GM18508 (cell line): ENCODE measurements at regions not wholly inside any gene's neighbourhood (a gene's known extent, or its start where the extent isn't known, plus 50 kb on each side); places are given as distances from the start of the nearest gene placed in this dataset.

Experiments used
- ATAC-seq: cut with Tn5 transposase; IDR thresholded peaks from one replicate; pipeline ENCODE4 v1.9.1; 2021; ENCODE audit warnings: moderate number of reproducible peaks; ENCODE audit not compliant: insufficient read depth, unreplicated experiment

DNA sequence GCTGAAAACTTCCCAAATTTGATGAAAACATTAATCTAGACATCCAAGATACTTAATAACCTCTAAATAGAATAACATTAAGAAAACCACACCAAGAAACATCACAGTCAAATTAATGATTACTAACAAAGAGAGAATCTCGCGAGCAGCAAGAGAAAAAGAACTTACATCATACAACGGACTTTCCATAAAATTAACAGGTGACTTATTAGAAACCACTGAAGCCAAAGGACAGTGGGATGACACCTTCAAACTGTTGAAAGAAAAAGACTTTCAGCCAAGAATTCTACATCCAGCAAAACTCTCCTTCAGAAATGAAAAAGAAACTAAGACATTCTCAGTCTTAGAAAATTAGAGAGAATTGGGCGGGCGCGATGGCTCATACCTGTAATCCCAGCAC lies 232.0 kb downstream of the SNCA start:
- ATAC-seq = no peak

DNA sequence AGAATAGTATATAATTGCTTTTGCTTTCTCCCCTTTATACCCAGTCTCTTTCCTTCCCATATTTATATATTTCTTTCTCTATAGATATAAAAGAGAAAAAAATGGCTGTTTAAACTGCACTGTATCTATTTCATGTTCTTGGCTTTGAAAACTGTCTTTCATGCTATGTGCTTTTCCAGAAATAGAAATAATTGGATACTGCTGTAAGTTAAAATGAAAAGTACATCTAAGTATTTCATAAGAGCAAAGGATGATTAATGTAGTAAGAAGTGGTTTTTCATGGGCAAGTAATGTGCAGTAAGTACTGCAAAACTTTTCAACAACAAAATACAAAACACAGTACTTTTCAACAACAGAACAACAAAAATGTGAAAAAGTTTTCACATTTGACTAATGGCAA lies 237.9 kb downstream of the SNCA start:
- ATAC-seq = no peak

DNA sequence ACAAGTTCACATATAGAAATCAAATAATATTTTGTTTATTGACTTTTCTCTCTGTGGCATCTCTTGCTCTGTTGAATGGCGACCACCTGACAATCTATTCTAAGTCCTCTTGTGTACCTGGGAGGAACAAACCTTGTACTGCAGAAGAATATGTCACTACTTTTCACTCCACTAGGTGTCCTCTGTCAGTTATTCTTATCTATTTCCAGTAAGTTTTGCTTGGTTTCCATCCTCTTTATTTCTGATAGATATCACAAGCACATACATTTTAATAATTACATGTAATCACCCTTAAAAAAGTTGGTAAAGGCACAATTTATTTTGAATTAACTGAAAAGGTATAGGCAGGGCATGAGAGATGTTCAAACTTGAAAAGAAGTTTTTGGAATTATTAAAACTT lies 238.4 kb downstream of the SNCA start:
- ATAC-seq = no peak

DNA sequence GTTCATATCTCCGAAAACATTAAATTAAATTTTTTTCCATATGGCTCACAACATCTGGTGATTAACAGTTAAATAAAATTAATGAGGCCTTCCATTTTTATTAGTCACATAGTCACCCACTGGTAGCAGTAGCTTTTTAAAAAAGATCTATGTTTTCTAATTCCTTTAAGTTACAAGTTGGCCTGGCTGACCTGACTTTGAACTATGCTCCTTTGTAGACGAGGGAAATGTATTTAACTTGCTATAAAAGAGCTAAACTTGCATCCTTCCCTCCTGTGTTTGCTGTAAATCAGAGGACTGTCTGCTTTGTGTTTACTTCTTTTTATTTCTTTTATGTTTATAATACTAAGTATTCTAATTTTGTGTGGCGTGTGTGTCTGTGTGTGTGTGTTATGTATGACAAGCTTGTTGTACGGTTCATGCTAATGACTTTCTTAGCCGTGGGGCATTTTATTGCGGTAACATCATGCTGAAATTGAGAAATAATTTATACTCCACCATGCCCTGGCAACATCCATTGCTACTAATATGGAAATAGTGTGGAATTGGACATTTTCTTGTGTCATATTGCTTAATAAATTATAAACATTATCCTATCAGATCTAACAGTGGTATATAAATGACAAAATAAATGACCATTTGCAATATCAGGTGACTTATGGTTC lies 241.7 kb downstream of the SNCA start:
- no peak for ATAC-seq

DNA sequence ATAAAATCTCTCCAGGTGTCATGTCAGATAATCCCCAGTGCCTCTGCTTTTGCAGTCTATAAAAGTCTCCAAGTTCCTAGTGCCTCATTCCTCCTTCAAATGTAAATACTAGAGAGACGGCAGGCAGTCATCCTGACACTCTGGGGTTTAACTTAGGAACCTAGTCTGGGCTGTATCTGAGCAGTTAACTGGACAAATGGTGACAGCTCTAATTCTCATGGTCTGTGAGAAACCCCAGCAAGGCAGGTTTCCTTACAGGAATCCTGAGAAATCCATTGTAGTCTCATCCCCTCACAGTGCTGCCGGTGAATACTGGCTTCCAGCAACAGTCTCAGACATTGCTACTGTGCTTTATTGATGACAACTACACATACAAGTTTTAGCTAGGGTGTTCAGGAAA lies 246.8 kb downstream of the SNCA start:
- no peak for ATAC-seq

DNA sequence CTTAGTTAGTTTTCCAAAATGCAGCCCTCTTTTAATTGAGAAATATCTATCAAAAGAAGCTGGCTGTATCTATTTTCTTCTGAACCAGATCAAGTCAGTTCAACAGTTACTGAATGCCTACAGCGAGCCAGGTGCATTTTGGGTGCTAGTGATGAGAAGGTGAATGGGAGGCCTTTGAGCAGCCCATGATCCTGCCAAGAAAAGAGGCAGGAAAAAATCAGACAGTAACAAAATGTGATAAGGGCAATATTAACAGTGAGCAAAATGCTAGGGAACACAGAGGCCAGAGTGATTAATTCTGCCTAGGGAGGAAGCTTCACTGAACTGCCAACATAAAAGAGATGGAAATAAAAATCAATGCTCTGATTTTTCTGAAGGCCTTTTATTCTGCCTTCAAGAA lies 248.5 kb downstream of the SNCA start:
- no peak for ATAC-seq

DNA sequence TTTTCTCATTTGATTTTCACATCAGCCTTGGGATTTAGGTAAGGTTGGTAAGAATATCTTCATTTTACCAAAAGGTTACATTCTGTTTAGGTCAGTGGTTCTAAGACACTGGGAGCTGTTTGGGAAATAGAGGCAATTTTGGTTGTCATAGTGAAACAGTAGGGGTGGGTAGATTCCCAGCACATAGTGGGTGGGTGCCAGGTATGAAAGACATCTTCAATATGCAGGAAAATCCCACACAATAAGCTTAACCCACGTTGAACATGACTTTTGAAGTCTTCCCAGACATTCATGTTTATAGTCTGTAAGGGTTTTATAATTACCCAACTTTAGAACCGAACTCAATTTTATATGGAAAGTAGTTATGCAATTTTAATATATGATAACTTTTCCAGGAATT lies 249.6 kb downstream of the SNCA start:
- no peak for ATAC-seq

DNA sequence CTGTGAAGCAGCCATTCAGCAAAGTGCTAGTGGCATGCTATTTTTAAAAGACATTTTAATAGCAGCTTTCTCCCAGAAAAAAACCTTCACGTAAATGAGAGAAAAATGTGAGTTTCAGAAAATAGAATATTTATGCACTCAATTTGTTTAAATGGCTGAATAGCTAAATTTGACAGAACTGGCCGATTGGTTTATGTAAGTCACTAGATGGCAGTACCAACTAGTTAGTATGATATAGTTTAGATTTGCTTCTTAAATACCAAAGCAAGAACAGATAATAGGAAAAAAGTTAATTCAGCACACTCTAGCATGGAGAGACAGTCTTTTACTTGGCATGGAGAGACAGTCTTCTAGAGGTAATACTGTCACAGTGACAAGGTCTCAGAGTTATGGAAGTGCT lies 250.1 kb downstream of the SNCA start:
- no peak for ATAC-seq

DNA sequence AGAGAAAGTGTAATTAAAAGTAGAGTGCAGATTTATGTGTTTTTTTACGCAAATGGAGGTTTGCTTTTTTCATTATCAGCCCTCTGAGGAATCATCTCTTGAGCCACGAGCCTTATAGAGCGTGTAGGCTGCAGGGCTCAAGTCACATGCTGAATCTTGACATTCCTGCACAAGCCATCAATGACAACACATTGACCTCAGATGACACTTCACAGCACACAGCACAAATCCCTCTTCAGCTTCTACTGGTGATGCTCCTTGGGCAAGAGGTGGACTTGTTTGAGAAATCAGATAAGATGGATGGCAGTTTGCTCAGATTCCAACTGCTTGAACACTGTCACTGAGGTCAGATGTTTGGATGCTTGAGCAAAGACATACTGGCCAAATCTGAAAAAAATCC lies 250.6 kb downstream of the SNCA start:
- no peak for ATAC-seq

DNA sequence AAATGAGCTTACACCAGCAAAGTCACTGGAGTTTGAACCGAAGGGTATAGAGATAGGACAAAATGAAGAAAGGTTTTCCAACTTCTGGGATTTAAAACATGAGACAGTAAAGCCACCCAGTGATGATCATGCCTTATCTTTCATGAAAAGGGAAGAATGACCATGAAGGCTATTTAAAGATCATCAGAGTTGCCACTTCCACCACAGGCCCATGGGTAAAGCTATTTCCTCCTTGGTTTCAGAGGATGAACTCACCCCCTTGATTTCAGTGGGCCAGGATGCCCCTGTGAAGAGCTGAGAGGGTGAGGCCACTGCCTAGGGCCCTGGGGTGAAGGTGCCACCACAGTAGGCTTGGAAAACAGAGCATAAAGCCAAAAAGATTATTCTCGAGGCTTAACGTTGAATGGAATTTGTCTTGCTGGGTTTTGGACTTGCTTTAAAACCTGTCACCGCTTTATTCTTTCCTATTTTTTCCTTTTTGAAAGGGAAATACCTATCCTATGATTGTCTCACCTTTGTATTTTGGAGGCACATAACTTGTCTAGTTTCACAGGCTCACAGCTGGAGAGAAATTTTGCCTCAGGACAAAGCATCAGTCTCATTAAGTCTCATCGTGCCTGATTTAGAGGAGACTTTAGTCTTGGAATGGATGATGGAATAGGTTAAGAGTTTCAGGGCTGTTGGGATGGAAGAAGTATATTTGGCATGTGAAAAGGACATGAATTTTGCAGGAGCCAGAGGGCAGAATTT lies 254.0 kb downstream of the SNCA start:
- no peak for ATAC-seq

DNA sequence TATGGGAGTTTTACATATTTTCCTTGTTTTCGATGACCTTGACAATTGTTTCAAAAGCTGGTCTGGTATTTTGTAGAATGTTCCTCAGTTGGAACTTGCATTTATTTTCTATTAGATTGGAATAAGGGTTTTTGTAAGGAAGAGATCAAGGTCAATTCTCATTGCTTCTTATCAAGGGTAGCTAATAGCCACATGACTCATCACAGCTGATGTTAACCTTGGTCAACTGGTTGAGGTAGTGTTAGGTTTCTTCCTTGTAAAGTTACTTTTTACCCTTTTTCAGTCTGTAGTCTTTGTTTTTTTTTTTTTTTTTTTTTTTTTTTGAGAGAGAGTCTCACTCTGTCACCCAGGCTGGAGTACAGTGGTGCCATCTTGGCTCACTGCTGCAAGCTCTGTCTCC lies 257.2 kb downstream of the SNCA start:
- ATAC-seq = no peak

DNA sequence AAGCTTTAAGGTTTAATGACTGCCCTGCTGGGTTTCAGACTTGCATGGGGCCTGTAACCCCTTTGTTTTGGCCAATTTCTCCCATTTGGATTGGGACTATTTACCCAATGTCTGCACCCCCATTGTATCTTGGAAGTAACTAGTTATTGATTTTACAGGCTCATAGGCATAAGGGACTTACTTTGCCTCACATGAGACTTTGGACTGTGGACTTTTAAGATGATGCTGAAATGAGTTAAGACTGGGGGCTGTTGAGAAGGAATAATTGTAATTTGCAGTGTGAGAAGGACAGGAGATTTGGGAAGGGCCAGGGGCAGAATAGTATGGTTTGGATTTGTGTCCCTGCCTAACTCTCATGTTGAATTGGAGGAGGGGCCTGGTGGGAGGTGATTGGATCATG lies 260.7 kb downstream of the SNCA start:
- no peak for ATAC-seq

DNA sequence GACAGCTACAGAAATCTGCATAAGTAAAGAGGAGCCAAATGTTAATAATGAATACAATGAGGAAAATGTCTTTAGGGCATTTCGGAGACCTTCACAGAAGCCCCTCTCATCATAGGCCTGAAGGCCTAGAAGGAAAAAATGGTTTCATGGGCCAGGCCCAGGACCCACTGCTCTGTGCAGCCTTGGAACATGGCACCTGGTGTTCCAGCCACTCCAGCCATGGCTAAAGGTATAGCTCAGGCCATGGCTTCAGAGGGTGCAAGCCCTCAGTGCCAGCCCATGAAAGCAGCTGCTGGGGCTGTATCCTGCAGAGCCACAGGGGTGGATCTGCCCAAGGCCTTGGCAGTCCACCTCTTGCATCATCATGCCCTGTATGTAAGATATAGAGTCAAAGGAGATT lies 261.1 kb downstream of the SNCA start:
- no peak for ATAC-seq

DNA sequence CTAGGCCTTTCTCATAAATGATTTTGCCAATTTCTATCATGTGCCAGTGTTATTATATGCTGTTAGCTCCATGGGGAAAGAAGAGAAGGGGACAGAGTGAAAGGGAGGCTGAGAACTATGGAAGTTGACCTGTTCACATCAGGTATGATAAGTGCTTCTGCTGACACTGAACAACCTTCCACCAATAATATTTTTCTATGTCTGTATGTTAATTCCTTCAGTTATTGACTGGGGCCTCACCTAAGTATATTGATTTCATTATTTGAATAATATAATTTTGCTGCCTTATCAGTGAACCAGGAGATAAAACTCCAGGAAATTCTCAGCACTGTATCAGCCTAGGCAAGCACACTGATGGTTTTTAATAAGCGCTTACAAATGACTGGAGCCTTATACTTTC lies 262.8 kb downstream of the SNCA start:
- ATAC-seq = no peak

DNA sequence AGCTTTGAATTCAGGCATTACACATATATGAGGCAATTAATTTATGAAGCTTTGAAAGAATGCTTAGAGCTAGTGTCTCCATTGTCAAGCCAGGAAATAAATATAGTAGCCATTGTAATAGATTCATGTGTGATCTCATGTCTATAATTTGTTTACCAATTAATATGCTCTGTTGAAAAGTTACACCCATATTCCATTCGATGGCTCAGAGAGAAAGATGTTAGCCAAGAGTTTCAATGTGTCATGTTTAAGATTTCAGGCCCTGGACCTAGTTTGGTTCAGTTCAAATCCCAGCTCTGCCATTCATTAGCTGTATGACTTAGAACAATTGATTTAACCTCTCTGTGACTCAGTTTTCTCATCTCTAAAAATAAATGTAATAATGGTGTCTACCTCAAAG lies 263.3 kb downstream of the SNCA start:
- no peak for ATAC-seq

DNA sequence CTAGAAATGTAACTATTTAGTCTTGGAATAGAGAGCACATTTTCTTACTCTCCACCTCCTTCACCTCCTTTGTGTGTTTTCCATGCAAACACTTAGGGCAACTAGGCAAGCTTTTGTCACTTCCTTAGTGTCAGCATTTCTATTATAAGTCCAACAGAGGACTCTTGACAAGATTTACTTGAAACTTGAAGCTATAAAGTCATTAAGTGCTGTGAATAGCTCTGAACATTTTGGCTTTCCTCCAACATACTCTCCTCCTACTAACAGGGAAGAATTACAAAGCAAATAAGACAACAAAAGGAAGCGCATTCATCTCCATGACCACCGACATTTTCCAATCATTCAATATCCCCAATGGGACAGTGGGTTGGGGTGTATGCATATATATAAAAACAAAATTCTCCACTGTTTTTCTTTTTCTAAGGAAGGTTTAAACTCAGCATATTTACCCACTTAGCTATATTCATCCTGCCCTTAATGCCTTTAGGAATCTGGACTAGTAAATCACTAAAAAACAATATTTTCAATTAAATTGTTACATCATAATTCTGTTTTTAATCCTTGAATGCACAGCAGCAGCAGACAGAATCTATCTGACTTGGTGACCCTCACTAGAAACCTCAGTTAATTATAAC lies 264.6 kb downstream of the SNCA start:
- ATAC-seq = no peak

DNA sequence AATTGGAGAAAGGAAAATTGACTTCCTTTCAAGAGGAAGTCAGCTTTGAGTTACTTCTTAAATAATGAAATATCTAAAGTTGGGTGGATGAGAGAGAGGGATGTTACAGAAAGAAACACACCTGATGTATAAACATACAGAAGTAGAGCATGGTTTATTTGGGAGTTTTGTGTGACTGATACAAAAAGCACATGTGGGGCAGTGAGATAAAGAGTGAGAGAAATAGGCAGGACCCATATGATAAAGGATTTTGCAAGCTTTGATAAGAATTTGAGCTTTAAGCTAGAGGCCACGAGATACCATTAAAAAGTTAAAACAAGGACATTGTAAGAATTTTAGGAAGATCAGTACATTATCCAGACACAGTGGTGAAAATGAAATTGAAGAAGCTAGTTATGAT lies 263.3 kb upstream of the GPRIN3 start:
- no peak for ATAC-seq

DNA sequence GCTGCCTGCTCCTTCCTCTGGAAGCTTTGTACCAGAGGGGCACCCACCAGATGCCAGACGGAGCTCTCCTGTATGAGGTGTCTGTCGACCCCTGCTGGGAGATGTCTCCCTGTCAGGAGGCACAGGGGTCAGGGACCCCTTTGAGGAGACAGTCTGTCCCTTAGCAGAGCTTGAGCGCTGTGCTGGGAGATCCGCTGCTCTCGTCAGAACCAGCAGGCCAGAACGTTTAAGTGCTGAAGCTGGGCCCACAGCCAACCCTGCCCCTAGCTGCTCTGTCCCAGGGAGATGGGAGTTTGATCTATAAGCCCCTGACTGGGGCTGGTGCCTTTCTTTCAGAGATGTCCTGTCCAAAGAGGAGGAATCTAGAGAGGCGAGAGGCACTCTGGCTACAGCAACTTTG lies 260.3 kb upstream of the GPRIN3 start:
- no peak for ATAC-seq

DNA sequence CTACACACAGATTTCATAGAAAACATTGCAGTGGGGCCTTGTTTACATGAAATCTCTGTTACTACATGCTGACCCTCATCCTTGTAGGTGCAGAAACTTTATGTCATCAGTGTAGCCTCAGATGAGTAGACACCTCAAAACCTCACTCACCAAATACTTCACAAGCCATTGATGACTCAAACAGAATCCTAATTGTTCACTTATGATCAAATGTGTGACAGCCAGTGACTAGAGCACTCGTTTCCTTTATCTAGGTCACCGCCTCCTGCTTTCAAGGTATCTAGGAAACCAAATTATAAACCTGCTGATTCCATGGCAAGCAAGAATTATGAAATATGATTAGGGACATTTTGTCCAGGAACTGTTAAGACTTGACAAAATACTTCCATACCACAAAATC lies 255.8 kb upstream of the GPRIN3 start:
- peak; percentile 95 for ATAC-seq

DNA sequence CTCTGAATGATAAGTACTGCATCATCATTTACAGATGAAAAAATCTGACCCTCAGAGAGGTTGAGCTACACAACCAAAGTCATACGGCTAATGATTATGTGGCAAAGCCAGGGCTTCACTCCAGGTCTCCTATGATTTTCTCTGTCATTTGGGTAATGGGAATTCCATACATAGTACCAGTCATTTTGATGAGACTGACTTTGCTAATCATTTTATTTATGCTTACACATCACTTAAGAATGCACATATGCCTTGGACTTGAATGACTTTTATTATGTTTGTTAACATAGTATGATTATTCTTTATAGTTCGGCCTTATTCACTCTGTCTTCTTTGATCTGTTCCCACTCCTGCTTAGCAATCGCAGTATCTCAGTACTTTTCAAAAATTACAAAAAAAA lies 255.1 kb upstream of the GPRIN3 start:
- ATAC-seq = no peak

DNA sequence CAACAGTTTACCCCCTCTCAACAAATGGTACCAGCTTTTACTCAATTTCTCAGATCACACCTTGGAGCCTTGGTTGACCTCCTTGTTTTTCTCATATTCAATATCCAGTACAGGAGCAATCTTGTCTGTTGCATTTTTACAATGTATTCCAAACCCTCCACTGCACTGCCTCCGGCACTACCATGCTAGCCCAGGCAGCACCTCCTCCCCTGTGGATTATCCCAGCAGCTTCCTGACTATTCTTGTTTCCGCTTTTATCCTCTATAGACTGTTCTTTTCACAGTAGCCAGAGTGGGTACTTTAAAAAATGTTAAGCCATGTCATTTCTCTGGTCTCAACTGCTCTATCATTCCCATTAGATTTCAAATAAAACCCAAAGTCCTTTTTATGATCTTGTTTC lies 253.4 kb upstream of the GPRIN3 start:
- no peak for ATAC-seq

DNA sequence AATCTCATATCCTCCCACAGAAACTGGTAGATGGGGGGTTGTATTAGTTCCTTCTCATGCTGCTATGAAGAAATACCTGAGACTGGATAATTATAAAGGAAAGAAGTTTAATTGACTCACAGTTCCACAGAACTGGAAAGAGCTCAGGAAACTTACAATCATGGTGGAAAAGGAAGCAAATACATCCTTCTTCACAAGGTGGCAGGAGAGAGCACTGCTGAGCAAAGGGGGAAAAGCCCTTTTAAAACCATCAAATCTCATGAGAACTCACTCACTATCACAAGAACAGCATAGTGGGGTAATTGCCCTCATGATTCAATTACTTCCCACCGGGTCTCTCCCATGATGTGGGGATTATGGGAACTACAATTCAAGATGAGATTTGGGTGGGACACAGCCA lies 250.5 kb upstream of the GPRIN3 start:
- no peak for ATAC-seq
